Daoy (cell line): ENCODE measurements at regions not wholly inside any gene's neighbourhood (a gene's known extent, or its start where the extent isn't known, plus 50 kb on each side); places are given as distances from the start of the nearest gene placed in this dataset.

Experiments
- DNase-seq: peaks from one replicate; pipeline ENCODE4 v3.0.0-alpha.2; 2015; ENCODE audit warnings: low read depth

DNA sequence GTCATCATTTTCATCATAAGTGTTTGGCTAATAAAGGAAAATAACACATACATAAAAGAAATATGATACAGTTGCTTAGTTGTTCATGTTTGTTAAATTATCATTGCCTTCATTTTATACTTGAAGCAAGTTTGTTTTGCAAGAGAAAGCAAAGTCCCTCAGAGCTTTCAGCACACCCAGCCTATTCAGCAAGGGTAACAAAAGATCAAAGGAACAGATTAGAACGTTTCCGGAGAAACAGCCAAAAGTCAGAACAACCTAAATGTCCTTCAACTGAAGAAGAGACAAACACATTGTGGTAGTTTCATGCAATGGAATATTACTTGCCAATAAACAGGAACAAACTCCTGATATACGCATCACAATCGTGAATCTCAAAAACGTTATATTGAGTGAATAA is 380.7 kb downstream of the MZT1 start:
- DNase-seq = no peak

DNA sequence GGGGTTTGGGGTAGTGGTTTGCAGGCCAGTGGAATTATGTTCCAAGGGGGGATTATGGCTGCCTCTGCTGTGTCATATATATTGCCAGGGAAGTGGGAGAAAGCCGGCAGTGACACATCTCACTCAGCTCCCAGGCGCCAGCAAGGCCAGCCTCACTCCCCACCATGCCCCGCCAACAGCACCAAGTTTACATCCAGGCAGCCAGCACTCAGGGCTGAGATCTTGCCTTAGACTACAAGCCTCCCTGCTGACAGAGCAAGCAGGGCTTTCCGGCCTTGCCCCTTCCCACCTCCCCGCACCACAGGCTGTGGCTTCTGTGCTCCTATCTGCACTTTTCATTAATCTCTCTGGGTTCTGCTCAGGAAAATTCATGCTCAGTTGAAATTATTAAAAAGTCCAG is 385.1 kb downstream of the MZT1 start:
- DNase-seq = no peak

GRCh38 chr13:72341904-72342303 is 385.5 kb downstream of the MZT1 start:
- no peak for DNase-seq

- no peak for DNase-seq
Measured at GRCh38 chr13:72317346-72318109, 409.9 kb downstream of the MZT1 start.

- DNase-seq = no peak
Measured at GRCh38 chr13:72316716-72317115, 410.7 kb downstream of the MZT1 start.

- DNase-seq = no peak
Measured at GRCh38 chr13:72315312-72315711, 412.1 kb downstream of the MZT1 start.

GRCh38 chr13:72314210-72314609 is 413.2 kb downstream of the MZT1 start:
- no peak for DNase-seq

- DNase-seq = no peak
Measured at GRCh38 chr13:72313546-72313945, 413.9 kb downstream of the MZT1 start.

- no peak for DNase-seq
Measured at GRCh38 chr13:72303941-72304746, 423.3 kb downstream of the MZT1 start.

DNA sequence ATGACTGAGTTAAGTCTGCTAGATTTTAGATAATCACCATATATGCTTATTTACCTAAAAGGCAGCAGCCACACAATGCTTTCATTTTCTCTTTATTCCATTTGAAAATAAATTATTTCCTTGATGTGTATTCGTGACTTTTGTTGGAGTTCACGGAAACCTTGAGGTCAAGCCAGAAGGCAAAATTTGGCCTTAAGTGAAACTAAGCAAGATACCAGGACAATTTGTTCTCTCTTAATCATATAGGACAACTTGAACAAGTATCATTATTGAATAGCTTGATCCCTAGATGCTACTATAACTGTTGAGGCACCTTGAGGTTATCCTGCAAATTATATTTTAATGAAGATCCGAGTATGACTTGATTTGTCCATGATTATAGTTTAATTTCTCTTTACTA is 429.2 kb upstream of the DACH1 start:
- no peak for DNase-seq

DNA sequence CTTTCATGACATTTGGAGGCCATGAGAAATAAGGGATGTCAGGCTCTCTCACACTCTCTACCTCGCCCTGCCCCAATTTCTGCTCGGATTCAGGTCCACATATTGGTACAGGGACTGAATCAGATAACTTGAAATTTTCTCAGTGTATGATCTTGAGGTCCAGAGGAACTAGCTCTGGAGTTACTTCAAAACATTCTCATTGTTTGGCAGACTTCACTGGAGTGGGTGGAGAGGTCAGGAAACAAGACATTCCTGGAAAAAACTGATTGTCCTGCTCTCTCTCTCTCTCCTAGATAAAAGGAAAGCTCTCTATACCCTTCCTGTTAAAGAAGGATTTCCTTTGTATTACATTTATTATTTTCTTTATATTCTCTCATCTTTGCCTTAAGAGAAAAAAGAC is 428.1 kb upstream of the DACH1 start:
- no peak for DNase-seq

DNA sequence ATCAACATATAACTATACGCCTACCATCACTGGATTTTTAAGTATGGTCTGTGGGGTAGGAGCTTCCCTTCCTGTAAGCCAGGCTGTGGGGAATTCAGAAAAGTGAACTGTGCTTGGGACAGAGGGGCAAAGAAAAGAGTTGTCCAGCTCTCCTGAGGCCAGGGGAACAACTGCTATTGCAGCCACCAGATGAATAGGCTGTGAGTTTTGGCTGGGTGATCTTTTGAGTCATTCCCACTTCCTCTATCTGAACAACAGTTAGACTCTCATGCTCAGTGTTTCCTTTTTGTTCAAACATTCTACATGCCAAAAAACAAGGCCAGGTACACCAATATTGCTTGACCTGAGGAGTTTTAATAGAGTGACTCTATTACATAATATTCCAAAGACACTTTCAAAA is 426.2 kb upstream of the DACH1 start:
- no peak for DNase-seq

- no peak for DNase-seq
Measured at GRCh38 chr13:72290962-72291681, 424.1 kb upstream of the DACH1 start.

DNA sequence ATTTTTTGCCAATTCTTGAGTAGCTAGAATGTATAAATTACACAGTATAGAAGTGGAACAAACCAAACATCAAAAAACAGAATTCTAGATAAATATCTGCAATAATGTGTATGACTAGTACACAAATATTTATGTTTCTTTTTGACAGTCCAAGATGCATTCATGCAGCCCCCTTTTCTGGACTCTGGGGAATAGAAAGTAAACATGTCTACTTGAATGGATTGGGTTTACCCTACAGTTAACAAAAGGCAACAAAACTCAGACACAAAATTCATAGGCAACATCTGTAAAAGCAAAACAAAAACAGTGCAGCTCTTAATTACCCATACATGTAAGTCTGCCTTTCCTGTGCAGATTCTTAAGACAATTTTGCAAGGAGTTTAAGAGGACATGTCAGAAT is 419.4 kb upstream of the DACH1 start:
- DNase-seq = no peak

GRCh38 chr13:72284791-72285190 is 417.8 kb upstream of the DACH1 start:
- DNase-seq = no peak

DNA sequence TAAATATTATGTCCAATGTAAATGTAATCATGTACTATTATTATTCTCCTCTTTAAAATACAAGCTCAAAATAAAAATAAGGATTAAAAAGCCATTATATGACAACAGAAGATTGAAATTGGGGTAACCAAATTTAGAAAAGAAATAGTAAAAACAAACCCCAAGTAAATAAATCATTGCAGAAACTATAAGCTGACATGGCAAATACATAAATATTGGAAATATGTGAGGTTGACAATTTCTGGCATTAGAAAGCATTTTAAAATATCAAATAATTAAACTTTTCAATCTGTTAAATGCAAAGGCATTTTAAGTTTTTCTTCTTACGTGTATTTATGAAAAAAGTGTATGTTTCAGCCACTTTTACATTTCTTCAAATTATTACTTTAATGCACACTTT is 394.7 kb upstream of the DACH1 start:
- no peak for DNase-seq

DNA sequence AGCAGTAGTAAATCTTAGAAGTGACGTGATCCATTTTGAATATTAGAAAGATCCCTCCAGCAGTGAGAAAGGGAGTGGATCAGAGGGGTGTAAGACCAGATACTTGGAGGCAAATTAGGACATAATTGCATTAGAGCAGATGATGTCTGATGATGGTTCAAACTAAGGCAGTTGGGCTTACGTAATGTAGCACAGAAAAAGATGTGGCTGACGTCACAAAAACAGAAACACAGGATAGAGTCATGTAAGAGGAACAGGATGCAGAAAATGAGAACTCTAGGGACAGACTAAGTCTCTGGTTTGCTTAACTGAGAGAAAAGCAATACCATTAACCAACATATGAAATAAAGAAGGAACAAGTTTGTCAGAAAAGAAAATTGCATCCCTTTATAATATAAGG is 392.5 kb upstream of the DACH1 start:
- no peak for DNase-seq

DNA sequence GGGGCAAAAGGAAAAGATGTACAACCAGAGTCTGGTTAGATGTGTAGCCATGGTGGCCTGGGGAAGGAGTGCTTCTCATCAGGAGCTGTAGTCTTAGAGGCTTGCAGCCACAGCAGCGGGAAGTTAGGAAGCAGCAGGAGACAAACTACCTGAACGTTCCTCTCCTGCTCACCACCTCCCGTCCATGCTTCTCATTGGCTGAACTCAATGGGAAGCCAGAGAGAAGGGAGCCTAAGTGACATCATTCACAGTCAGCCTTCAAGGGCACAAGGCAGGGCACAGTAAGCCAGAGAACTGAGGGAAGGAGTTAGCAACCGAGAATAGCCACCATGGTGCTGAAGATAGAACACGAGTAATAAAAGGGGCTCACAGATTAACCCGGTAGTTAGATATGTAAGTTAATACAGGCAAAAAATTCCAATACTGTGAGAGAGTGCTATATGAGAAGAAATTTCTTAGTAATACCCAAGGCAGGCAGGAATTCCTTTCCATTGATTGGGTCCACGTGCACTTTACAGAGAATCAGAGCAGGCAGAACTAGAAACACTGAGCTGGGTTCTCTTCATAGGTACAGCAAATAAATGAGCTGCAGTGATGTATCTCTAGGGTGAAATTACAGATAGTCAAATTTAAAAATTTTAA is 391.5 kb upstream of the DACH1 start:
- no peak for DNase-seq

GRCh38 chr13:72255908-72256307 is 388.9 kb upstream of the DACH1 start:
- no peak for DNase-seq

DNA sequence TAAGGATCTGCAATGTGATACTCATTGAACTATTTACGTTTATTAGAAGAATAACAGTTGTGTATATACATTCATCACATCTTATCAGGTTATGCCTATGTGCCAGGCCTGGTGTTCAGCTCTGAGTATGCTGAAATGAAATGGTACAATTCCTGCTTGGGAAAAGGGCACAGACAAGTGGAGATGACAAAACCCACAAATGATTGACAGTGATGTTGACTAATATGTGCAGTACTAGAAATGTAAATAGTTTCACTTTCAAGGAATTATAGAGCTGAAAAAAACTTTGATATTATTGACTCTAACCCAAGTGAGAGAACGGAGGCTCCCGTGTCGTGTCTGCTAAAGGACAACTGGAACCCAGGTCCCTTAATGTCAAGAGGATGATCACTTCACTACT is 386.8 kb upstream of the DACH1 start:
- DNase-seq = no peak

GRCh38 chr13:72246396-72246795 is 379.4 kb upstream of the DACH1 start:
- DNase-seq = no peak

GRCh38 chr13:72244788-72245187 is 377.8 kb upstream of the DACH1 start:
- no peak for DNase-seq
